ENCODE measurements at regions not wholly inside any gene's neighbourhood (a gene's known extent, or its start where the extent isn't known, plus 50 kb on each side); places are given as distances from the start of the nearest gene placed in this dataset.

DNA sequence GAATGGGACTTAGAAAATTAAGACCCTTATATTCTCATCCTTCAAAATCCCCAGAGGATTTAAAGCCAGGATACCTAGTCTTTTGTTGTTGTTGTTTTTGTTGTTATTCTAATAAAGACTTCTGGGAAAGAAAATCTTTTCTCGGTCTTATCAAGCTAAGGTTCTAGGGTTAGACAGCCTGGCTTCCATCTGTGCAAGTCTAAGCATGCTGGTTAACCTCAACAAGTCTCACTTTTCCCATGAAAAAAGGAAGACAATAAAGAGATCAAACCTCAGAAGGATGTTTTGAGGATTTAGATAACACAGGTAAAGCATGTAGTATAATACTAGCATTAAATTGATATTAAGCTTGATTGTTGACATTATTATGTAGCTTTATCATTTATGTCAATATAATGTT, 486.4 kb upstream of the SOX9 start (continued):
- no peak for TF ChIP-seq HMGXB4 (CRISPR knock-in tag; IDR thresholded peaks at IDR 0.05)
- TF ChIP-seq, protein P1, sequence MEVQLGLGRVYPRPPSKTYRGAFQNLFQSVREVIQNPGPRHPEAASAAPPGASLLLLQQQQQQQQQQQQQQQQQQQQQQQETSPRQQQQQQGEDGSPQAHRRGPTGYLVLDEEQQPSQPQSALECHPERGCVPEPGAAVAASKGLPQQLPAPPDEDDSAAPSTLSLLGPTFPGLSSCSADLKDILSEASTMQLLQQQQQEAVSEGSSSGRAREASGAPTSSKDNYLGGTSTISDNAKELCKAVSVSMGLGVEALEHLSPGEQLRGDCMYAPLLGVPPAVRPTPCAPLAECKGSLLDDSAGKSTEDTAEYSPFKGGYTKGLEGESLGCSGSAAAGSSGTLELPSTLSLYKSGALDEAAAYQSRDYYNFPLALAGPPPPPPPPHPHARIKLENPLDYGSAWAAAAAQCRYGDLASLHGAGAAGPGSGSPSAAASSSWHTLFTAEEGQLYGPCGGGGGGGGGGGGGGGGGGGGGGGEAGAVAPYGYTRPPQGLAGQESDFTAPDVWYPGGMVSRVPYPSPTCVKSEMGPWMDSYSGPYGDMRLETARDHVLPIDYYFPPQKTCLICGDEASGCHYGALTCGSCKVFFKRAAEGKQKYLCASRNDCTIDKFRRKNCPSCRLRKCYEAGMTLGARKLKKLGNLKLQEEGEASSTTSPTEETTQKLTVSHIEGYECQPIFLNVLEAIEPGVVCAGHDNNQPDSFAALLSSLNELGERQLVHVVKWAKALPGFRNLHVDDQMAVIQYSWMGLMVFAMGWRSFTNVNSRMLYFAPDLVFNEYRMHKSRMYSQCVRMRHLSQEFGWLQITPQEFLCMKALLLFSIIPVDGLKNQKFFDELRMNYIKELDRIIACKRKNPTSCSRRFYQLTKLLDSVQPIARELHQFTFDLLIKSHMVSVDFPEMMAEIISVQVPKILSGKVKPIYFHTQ (CRISPR knock-in tag; IDR thresholded peaks at IDR 0.05): no peak
- no peak for TF ChIP-seq MYBL2 (CRISPR knock-in tag; IDR thresholded peaks at IDR 0.05)
- TF ChIP-seq, protein P2, sequence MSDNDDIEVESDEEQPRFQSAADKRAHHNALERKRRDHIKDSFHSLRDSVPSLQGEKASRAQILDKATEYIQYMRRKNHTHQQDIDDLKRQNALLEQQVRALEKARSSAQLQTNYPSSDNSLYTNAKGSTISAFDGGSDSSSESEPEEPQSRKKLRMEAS (CRISPR knock-in tag; IDR thresholded peaks at IDR 0.05): no peak

- no peaks in the 10 kb centered on the region for H3K27me3 Mint-ChIP-seq (ENCODE audit: low read depth)
- H3K27ac Mint-ChIP-seq: no peak overlapping the region
- 0 out of 2 replicates have a peak, but pooled peaks cover under 1% of the 10 kb centered on the region for H3K9me3 Mint-ChIP-seq
- DNase-seq (ENCODE audit: low spot score) (no peak), ATAC-seq (no peak)
- H3K4me3 Mint-ChIP-seq: no peak overlapping the region
- no peaks in the 10 kb centered on the region for H3K36me3 Mint-ChIP-seq
- H3K4me1 Mint-ChIP-seq: 0 out of 2 replicates have a peak, but pooled peaks cover 3% of the 10 kb centered on the region
- ChIA-PET CTCF (no interaction called here), POLR2A (no interaction called here)
- TF ChIP-seq HMGA2 (CRISPR knock-in tag; IDR thresholded peaks at IDR 0.05) (no peak), NFE2L1 (CRISPR knock-in tag; IDR thresholded peaks at IDR 0.05) (no peak), MXD4 (CRISPR knock-in tag; IDR thresholded peaks at IDR 0.05; ENCODE audit: borderline replicate concordance) (no peak), PRRX2 (CRISPR knock-in tag; IDR thresholded peaks at IDR 0.05) (no peak)
- TF ChIP-seq, protein P1 (CRISPR knock-in tag; IDR thresholded peaks at IDR 0.05): no peak
Observed at GRCh38 chr17:71635187-71635586, 485.6 kb upstream of the SOX9 start.

GRCh38 chr17:71636644-71637043, 484.2 kb upstream of the SOX9 start:
- no peak for DNase-seq (ENCODE audit: low spot score)
- POLR2A ChIA-PET: no interaction called here
- Mint-ChIP-seq H3K9me3 (no peaks in the 10 kb centered on the region), H3K4me1 (no peaks in the 10 kb centered on the region), H3K27ac (no peak overlapping the region), H3K36me3 (no peaks in the 10 kb centered on the region), H3K4me3 (no peak overlapping the region), H3K27me3 (ENCODE audit: low read depth) (no peaks in the 10 kb centered on the region)
- CTCF ChIA-PET: no interaction called here
- ATAC-seq: no peak
- no peak for TF ChIP-seq SMAD3 (CRISPR knock-in tag; IDR thresholded peaks at IDR 0.05; ENCODE audit: borderline replicate concordance)
- no peak for TF ChIP-seq ZBTB21 (CRISPR knock-in tag; IDR thresholded peaks at IDR 0.05; ENCODE audit: borderline replicate concordance)
- no peak for TF ChIP-seq TEAD4 (CRISPR knock-in tag; IDR thresholded peaks at IDR 0.05)

DNA sequence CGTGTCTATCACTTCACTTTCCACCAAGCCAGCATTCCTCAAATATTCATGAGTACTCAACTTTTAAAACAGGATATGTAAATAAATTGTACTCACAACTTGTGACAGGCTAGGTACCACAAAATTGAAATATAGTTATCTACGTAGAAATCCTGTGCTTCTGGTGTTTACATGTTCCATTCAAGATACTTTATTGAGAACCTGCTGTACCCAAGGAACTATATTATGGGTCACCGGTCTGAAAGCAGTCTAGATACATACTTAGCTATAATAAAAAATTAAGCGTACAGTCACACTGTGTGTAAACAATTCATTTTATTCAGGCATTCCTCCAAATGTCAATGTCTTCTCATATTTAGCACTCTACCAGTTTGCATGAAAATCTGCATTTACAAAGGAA, 482.2 kb upstream of the SOX9 start:
- no peaks in the 10 kb centered on the region for H3K27me3 Mint-ChIP-seq (ENCODE audit: low read depth)
- H3K9me3 Mint-ChIP-seq: peaks cover 3% of the 10 kb centered on the region
- H3K36me3 Mint-ChIP-seq: no peaks in the 10 kb centered on the region
- ATAC-seq: no peak
- POLR2A ChIA-PET: no interaction called here
- H3K4me1 Mint-ChIP-seq: no peaks in the 10 kb centered on the region
- H3K27ac Mint-ChIP-seq: no peak overlapping the region
- no peak for DNase-seq (ENCODE audit: low spot score)
- H3K4me3 Mint-ChIP-seq: no peak overlapping the region
- CTCF ChIA-PET: no interaction called here
- TF ChIP-seq MXD4 (CRISPR knock-in tag; IDR thresholded peaks at IDR 0.05; ENCODE audit: borderline replicate concordance) (no peak), FOXK1 (CRISPR knock-in tag; IDR thresholded peaks at IDR 0.05) (no peak), NFATC4 (CRISPR knock-in tag; IDR thresholded peaks at IDR 0.05) (no peak), PRDM15 (CRISPR knock-in tag; IDR thresholded peaks at IDR 0.05) (no peak), ZNF121 (CRISPR knock-in tag; IDR thresholded peaks at IDR 0.05) (no peak), JAZF1 (CRISPR knock-in tag; IDR thresholded peaks at IDR 0.05) (no peak), NFE2L1 (CRISPR knock-in tag; IDR thresholded peaks at IDR 0.05) (no peak), ZNF219 (CRISPR knock-in tag; IDR thresholded peaks at IDR 0.05; ENCODE audit: borderline replicate concordance) (no peak), HMGA2 (CRISPR knock-in tag; IDR thresholded peaks at IDR 0.05) (no peak)
- TF ChIP-seq, protein P3, sequence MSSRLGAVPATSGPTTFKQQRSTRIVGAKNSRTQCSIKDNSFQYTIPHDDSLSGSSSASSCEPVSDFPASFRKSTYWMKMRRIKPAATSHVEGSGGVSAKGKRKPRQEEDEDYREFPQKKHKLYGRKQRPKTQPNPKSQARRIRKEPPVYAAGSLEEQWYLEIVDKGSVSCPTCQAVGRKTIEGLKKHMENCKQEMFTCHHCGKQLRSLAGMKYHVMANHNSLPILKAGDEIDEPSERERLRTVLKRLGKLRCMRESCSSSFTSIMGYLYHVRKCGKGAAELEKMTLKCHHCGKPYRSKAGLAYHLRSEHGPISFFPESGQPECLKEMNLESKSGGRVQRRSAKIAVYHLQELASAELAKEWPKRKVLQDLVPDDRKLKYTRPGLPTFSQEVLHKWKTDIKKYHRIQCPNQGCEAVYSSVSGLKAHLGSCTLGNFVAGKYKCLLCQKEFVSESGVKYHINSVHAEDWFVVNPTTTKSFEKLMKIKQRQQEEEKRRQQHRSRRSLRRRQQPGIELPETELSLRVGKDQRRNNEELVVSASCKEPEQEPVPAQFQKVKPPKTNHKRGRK (CRISPR knock-in tag; IDR thresholded peaks at IDR 0.05; ENCODE audit: borderline replicate concordance): no peak
